ENCODE measurements at regions not wholly inside any gene's neighbourhood (a gene's known extent, or its start where the extent isn't known, plus 50 kb on each side); places are given as distances from the start of the nearest gene placed in this dataset.

DNA sequence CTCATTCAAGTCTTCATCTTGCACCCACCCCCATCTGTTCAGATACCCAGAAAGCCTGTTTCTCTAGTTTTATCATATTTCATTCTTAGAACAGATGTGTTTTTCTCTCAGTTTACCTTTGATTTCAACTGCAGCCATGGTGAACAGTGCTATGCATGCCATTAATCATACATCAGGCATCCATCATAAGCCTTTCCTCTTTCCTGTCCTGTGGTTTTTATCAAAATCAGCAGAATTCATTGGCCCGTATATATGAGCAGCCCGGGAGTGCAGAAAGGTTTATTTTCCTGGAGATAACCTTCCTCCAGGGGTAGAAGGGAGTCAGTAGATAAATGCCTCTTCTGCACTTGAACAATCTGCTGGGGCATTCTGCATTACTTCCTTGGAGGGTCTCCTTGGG, 65.7 kb downstream of the IL21 start:
- no peak overlapping the region for H3K4me3 ChIP-seq
- no peak for TF ChIP-seq CTCF (IDR thresholded peaks at IDR 0.05)
- no peaks in the 10 kb centered on the region for H3K9me3 ChIP-seq
- DNase-seq (no peak), ATAC-seq (no peak)
- H3K36me3 ChIP-seq, result no peaks in the 10 kb centered on the region
- no peaks in the 10 kb centered on the region for H3K27me3 ChIP-seq
- intact Hi-C loops (cut with DNase I), result no loop called here
- H3K4me1 ChIP-seq, result no peaks in the 10 kb centered on the region
- H3K27ac ChIP-seq, result no peak overlapping the region

- intact Hi-C loops (cut with DNase I), result no loop called here
- ATAC-seq, result no peak
Observed at GRCh38 chr4:122553432-122553831, 67.4 kb downstream of the IL21 start.

DNA sequence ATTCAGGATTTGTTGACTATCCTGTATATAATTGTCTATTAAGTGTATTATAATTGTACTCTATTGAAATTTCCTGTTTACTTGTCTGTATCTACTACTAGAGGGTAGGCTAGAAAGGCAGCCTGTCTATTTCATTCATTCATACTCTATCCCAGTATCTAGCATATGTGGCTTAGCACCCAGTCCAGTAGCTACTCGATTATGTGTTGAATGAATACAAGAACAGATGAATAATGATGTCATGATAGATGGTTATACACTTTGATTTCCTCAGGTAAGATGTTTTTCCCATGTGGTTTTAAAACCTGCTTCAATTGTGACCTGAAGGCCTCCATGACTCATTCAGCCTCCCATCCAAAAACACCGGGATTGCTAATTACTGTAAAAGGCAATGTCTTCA, 68.0 kb downstream of the IL21 start:
- no peaks in the 10 kb centered on the region for H3K4me1 ChIP-seq
- TF ChIP-seq CTCF (IDR thresholded peaks at IDR 0.05), result no peak
- no peak overlapping the region for H3K4me3 ChIP-seq
- no peak overlapping the region for H3K27ac ChIP-seq
- intact Hi-C loops (cut with DNase I), result no loop called here
- H3K27me3 ChIP-seq, result no peaks in the 10 kb centered on the region
- H3K36me3 ChIP-seq, result no peaks in the 10 kb centered on the region
- no peak for DNase-seq
- no peaks in the 10 kb centered on the region for H3K9me3 ChIP-seq
- ATAC-seq, result no peak

More at GRCh38 chr4:122553432-122553831, 67.4 kb downstream of the IL21 start:
- no peaks in the 10 kb centered on the region for H3K27me3 ChIP-seq
- no peaks in the 10 kb centered on the region for H3K9me3 ChIP-seq
- no peak overlapping the region for H3K27ac ChIP-seq
- H3K4me1 ChIP-seq, result no peaks in the 10 kb centered on the region
- no peak for DNase-seq
- TF ChIP-seq CTCF (IDR thresholded peaks at IDR 0.05), result no peak
- no peak overlapping the region for H3K4me3 ChIP-seq
- H3K36me3 ChIP-seq, result no peaks in the 10 kb centered on the region

DNA sequence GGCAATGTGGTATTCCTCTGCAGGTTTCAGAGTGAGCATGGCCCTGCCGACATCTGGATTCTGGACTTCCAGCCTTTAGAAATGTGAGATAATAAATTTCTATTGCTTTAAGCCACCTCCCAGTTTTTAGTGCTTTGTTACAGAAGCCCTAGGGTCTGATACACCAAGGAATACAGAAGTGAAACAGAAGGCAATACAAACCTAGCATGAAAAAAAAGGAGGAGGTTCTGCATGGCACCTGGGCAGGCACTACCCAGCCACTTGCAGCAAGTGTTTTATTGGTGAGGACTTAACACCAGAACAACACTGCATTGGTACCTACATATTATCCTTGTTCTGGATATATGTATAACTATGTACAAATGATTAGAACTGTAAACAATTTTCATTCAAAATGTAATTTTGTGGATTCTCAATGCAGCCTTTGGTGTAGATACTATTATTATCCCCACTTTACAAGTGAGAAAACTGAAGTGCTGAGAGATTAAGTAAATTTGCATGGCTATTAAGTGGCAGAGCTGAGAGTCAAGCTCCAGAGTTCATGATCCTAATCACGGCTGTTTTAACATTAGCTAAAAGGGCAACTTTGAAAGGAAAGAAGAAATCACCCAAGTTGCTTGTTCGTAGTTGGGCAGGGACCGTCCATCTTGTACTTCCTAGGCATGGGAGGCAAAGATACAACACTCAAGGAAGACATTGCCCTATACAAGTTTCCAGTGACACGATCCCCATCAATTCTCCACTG, 71.8 kb downstream of the IL21 start:
- DNase-seq (no peak), ATAC-seq (no peak)
- no peaks in the 10 kb centered on the region for H3K4me1 ChIP-seq
- H3K4me3 ChIP-seq, result no peak overlapping the region
- intact Hi-C loops (cut with DNase I), result no loop called here
- H3K27ac ChIP-seq, result no peak overlapping the region
- no peaks in the 10 kb centered on the region for H3K27me3 ChIP-seq
- TF ChIP-seq CTCF (IDR thresholded peaks at IDR 0.05), result no peak
- no peaks in the 10 kb centered on the region for H3K9me3 ChIP-seq
- no peaks in the 10 kb centered on the region for H3K36me3 ChIP-seq

DNA sequence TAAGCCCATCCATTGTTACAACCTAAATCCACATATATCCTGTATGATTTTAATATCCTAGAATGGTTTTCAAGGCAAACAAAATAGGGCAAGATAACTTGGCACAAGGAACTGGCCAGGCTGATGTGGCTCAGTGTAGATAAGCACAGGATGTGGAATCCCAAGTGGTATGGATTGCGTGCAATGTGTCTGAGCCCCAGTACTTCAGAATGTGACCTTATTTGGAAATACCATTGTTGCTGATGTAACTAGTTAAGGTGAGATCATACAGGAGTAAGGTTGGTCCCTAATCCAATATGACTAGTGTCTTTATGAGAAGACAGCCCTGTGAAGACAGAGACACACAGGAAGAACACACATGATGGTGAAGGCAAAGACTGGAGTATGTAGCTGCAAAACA, 72.4 kb downstream of the IL21 start:
- no peaks in the 10 kb centered on the region for H3K9me3 ChIP-seq
- no peak for DNase-seq
- peak; percentile 37 for ATAC-seq

More for the DNA sequence above, 72.4 kb downstream of the IL21 start:
- Histone ChIP-seq H3K27me3 (no peaks in the 10 kb centered on the region), H3K4me3 (no peak overlapping the region), H3K27ac (no peak overlapping the region), H3K36me3 (no peaks in the 10 kb centered on the region), H3K4me1 (no peaks in the 10 kb centered on the region)
- intact Hi-C loops (cut with DNase I), result no loop called here
- TF ChIP-seq CTCF (IDR thresholded peaks at IDR 0.05), result no peak
